Dendritic cell treated with granulocyte-macrophage colony-stimulating factor and Interleukin-4, amounts not matched to agents 40 ng/mL and 50 ng/mL, for 4 days (primary cell): ENCODE measurements at regions not wholly inside any gene's neighbourhood (a gene's known extent, or its start where the extent isn't known, plus 50 kb on each side); places are given as distances from the start of the nearest gene placed in this dataset.
"Not testable (repeated sequence)": the region's sequence is repeated elsewhere in the genome, so short reads cannot be mapped to it uniquely, and the experiment has no call there.

Experiments
- H3K27ac Mint-ChIP-seq: one replicate; pipeline ENCODE4 v1.8.0; 2022; ENCODE audit warnings: mild to moderate bottlenecking, mixed read lengths
- H3K27me3 Mint-ChIP-seq: one replicate; pipeline ENCODE4 v1.8.0; 2022; ENCODE audit warnings: mild to moderate bottlenecking, mixed read lengths
- H3K36me3 Mint-ChIP-seq: one replicate; pipeline ENCODE4 v1.8.0; 2022; ENCODE audit warnings: low read depth, mixed read lengths
- H3K4me1 Mint-ChIP-seq: one replicate; pipeline ENCODE4 v1.8.0; 2022; ENCODE audit warnings: low read depth, mixed read lengths
- H3K4me3 Mint-ChIP-seq: one replicate; pipeline ENCODE4 v1.8.0; 2022; ENCODE audit warnings: mild to moderate bottlenecking, moderate library complexity, mixed read lengths
- H3K9me3 Mint-ChIP-seq: one replicate; pipeline ENCODE4 v1.8.0; 2022; ENCODE audit warnings: mixed read lengths
- intact Hi-C: fragments of 100-400 bp; cut with micrococcal nuclease; formaldehyde crosslinking; loops from one replicate; pipeline ENCODE4 v1.15.0; 2022

DNA sequence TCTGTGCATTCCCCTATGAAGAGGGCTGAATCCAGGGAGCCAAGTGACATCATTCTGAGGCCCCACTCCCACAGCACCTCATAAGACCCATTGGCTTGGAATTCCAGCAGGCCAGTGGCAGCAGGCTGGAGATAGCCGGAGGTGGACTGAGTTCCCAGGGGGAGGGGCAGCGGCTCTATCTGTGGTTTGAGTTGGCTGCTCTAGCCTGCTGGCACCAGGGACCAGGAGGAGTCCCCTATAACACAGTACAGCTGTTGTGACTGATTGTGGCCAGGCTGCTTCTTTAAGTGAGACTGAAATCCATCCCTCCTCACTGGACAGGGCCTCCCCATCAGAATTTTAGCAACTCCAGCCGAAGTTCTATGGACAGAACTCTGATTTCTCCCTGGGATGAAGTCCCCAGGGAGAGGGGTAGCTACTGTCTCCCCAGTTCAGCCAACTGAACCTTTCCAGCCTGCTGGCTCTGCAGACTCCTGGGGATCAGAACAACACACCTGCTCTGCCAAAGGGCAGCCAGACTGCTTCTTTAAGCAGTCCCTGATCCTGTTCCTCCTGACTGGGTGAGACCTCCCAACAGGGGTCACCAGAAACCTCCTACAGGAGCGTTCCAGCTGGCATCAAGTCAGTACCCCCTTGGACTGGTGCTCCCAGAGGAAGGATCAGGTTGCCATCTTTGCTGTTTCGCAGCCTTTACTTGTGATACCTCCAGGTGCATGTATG lies 4214.8 kb upstream of the OR11H1 start:
- H3K4me3 Mint-ChIP-seq, H3K4me1 Mint-ChIP-seq, H3K27me3 Mint-ChIP-seq, H3K27ac Mint-ChIP-seq, intact Hi-C loops, H3K36me3 Mint-ChIP-seq: not testable (repeated sequence)
- peaks cover 66% of the 10 kb centered on the region for H3K9me3 Mint-ChIP-seq

- H3K27me3 Mint-ChIP-seq, H3K4me3 Mint-ChIP-seq, H3K4me1 Mint-ChIP-seq, H3K27ac Mint-ChIP-seq, intact Hi-C loops, H3K36me3 Mint-ChIP-seq: not testable (repeated sequence)
- H3K9me3 Mint-ChIP-seq, result peaks cover 44% of the 10 kb centered on the region
These were observed 4209.4 kb upstream of the OR11H1 start for GRCh38 chr22:11318633-11319032.

GRCh38 chr22:11324439-11325037 lies 4203.5 kb upstream of the OR11H1 start:
- H3K4me1 Mint-ChIP-seq, H3K36me3 Mint-ChIP-seq, H3K27me3 Mint-ChIP-seq, intact Hi-C loops, H3K4me3 Mint-ChIP-seq, H3K27ac Mint-ChIP-seq: not testable (repeated sequence)
- H3K9me3 Mint-ChIP-seq, result peaks cover 57% of the 10 kb centered on the region

DNA sequence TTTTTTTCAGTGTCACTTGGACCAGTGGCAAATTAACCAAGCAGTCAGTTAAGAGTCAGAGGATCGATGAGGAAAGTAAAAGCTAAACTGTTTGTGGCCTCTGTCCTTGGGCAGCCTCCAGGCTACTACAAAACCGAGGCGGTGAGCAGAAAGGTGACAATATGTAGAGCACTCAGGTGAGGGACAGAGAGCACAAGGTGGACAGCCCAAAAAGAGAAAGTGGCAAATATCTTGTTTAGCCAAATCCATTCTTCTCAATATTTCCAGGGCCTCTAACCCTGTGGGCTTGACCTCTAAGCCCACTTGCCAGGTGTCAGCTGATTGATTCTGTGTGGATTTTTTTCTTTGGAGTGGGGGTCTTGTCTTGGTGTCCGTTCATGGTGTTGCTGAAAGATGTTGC lies 4202.2 kb upstream of the OR11H1 start:
- intact Hi-C loops, result no loop called here
- H3K4me3 Mint-ChIP-seq, result no peak overlapping the region
- H3K4me1 Mint-ChIP-seq, result no peaks in the 10 kb centered on the region
- H3K9me3 Mint-ChIP-seq, result peaks cover 65% of the 10 kb centered on the region
- H3K27ac Mint-ChIP-seq, result no peak overlapping the region
- no peaks in the 10 kb centered on the region for H3K36me3 Mint-ChIP-seq
- H3K27me3 Mint-ChIP-seq, result no peaks in the 10 kb centered on the region

DNA sequence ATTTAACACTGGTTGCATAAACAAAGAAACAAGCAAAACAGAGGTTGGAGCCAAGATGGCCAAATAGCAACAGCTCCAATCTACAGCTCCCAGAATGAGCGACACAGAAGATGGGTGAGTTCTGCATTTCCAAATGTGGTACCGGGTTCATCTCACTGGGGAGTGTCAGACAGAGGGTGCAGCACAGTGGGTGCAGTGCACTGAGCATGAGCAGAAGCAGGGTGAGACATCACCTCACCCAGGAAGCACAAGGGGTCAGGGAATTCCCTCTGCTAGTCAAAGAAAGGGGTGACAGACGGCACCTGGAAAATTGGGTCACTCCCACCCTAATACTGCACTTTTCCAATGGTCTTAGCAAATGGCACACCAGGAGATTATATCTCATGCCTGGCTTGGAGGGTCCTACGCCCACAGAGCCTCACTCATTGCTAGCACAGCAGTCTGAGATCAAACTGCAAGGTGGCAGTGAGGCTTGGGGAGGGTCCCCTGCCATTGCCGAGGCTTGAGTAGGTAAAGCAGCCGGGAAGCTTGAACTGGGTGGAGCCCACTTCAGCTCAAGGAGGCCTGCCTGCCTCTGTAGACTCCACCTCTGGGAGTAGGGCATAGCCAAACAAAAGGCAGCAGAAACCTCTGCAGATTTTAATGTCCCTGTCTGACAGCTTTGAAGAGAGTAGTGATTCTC lies 4186.5 kb upstream of the OR11H1 start:
- H3K27me3 Mint-ChIP-seq, H3K27ac Mint-ChIP-seq, H3K4me1 Mint-ChIP-seq, H3K36me3 Mint-ChIP-seq, H3K4me3 Mint-ChIP-seq, intact Hi-C loops: not testable (repeated sequence)
- H3K9me3 Mint-ChIP-seq, result peaks cover 74% of the 10 kb centered on the region

DNA sequence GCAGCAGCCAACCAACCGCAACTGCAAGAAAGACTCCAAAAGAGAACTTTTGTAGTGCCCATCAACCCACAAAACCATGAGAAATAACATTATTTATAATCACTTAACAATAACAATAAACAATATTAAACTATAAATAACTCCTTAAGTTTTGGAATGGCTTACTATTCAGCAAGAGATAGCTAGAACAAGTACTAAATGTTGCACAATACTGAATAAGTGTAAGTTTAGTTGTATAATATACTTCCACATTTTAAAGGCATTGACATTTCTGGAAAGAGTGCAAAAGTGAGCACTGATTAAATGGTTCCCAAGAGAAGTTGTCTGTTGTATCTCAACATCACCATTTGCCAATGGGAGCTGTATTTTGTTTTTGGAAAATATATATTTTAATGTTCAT lies 4176.8 kb upstream of the OR11H1 start:
- H3K27ac Mint-ChIP-seq, intact Hi-C loops, H3K4me3 Mint-ChIP-seq, H3K36me3 Mint-ChIP-seq, H3K27me3 Mint-ChIP-seq, H3K4me1 Mint-ChIP-seq: not testable (repeated sequence)
- peaks cover 86% of the 10 kb centered on the region for H3K9me3 Mint-ChIP-seq

DNA sequence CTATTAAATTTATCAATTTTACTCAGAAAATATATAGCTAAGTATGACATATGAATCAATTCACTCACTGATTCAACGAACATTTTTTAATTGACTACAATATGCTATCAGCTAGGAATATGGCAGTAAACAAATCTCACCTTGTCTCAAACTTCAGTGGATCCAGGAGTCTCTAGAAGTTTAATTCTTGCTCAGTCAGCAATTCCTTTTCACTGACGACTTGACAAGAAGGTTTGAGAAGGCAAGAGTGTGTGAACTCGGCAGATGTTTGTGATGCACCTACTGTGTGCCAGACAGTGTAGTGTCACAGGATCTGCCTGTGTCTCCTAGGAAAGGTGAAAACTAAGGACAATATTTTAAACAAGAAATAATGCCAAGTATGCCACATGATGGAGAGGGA lies 4175.7 kb upstream of the OR11H1 start:
- H3K4me3 Mint-ChIP-seq, H3K27ac Mint-ChIP-seq, H3K36me3 Mint-ChIP-seq, intact Hi-C loops, H3K4me1 Mint-ChIP-seq, H3K27me3 Mint-ChIP-seq: not testable (repeated sequence)
- peaks cover 87% of the 10 kb centered on the region for H3K9me3 Mint-ChIP-seq

- Mint-ChIP-seq H3K9me3 (peaks cover 74% of the 10 kb centered on the region), H3K4me1 (no peaks in the 10 kb centered on the region), H3K27ac (no peak overlapping the region), H3K27me3 (no peaks in the 10 kb centered on the region), H3K4me3 (no peak overlapping the region), H3K36me3 (no peaks in the 10 kb centered on the region)
- intact Hi-C loops, result no loop called here
These were observed 4167.4 kb upstream of the OR11H1 start for GRCh38 chr22:11360632-11361031.

- H3K4me1 Mint-ChIP-seq, intact Hi-C loops, H3K4me3 Mint-ChIP-seq, H3K27ac Mint-ChIP-seq, H3K27me3 Mint-ChIP-seq, H3K36me3 Mint-ChIP-seq: not testable (repeated sequence)
- H3K9me3 Mint-ChIP-seq, result peaks cover 74% of the 10 kb centered on the region
These were observed 4166.5 kb upstream of the OR11H1 start for GRCh38 chr22:11361496-11361895.

DNA sequence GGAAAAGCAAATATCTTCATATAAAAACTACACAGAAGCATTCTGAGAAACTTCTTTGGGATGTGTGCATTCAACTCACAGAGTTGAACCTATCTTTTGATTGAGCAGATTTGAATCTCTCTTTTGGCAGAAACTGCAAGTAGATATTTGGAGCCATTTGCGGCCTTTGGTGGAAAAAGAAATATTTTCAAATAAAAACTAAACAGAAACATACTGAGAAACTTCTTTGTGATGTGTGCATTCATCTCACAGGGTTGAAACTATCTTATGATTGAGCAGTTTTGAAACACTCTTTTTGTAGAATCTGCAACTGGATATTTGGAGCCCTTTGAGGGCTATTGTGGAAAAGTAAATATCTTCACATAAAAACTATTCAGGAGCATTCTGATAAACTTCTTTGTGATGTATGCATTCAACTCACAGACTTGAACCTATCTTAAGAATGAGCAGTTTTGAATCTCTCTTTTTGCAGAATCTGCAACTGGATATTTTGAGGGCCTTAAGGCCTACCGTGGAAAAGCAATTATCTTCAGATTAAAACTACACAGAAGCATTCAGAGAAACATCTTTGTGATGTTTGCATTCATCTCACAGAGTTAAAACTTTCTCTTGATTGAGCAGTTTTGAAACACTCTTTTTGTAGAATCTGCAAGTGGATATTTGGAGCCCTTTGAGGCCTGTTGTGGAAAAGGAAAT lies 4158.2 kb upstream of the OR11H1 start:
- H3K27ac Mint-ChIP-seq, H3K27me3 Mint-ChIP-seq, H3K36me3 Mint-ChIP-seq, H3K4me1 Mint-ChIP-seq, H3K4me3 Mint-ChIP-seq, intact Hi-C loops: not testable (repeated sequence)
- peaks cover 63% of the 10 kb centered on the region for H3K9me3 Mint-ChIP-seq

GRCh38 chr22:11370311-11370710 lies 4157.7 kb upstream of the OR11H1 start:
- H3K36me3 Mint-ChIP-seq, intact Hi-C loops, H3K27ac Mint-ChIP-seq, H3K4me3 Mint-ChIP-seq, H3K4me1 Mint-ChIP-seq, H3K27me3 Mint-ChIP-seq: not testable (repeated sequence)
- peaks cover 69% of the 10 kb centered on the region for H3K9me3 Mint-ChIP-seq
